Lung microvascular endothelial cell (primary cell): ENCODE measurements at regions not wholly inside any gene's neighbourhood (a gene's known extent, or its start where the extent isn't known, plus 50 kb on each side); places are given as distances from the start of the nearest gene placed in this dataset.
"Not testable (repeated sequence)": the region's sequence is repeated elsewhere in the genome, so short reads cannot be mapped to it uniquely, and the experiment has no call there.

Experiments
- DNase-seq, 2 donors: peaks; one replicate each; pipeline versions ENCODE4 v3.0.0 to v3.0.0-alpha.2; 2010; ENCODE audit warnings: low read depth in 2 of 2

GRCh38 chr3:24545887-24546286 is 51.2 kb upstream of the THRB start:
- DNase-seq, result no peak

- DNase-seq, result peak in 1 of 2 donors; percentile 10
Observed at GRCh38 chr3:24548278-24548677, 53.6 kb upstream of the THRB start.

- DNase-seq, result no peak
Observed at GRCh38 chr3:24550588-24550987, 55.9 kb upstream of the THRB start.

- no peak for DNase-seq
Observed at GRCh38 chr3:24551626-24552025, 57.0 kb upstream of the THRB start.

- no peak for DNase-seq
Observed at GRCh38 chr3:24562895-24563294, 68.2 kb upstream of the THRB start.

- DNase-seq, result no peak
Observed at GRCh38 chr3:24565053-24565452, 70.4 kb upstream of the THRB start.

GRCh38 chr3:24565656-24566055 is 71.0 kb upstream of the THRB start:
- DNase-seq, result no peak

- DNase-seq, result no peak
Observed at GRCh38 chr3:24566927-24567326, 72.3 kb upstream of the THRB start.

GRCh38 chr3:24572409-24572808 is 77.8 kb upstream of the THRB start:
- DNase-seq, result not testable (repeated sequence)

GRCh38 chr3:24573576-24573975 is 78.9 kb upstream of the THRB start:
- DNase-seq, result peak in 1 of 2 donors; percentile 8

- DNase-seq, result no peak
Observed at GRCh38 chr3:24578324-24578723, 83.7 kb upstream of the THRB start.

GRCh38 chr3:24578951-24579421 is 84.3 kb upstream of the THRB start:
- DNase-seq, result no peak

- DNase-seq, result peak; percentile 19 to 23
Observed at GRCh38 chr3:24582431-24583403, 88.1 kb upstream of the THRB start.

- no peak for DNase-seq
Observed at GRCh38 chr3:24586920-24587319, 92.3 kb upstream of the THRB start.

GRCh38 chr3:24588629-24589512 is 94.2 kb upstream of the THRB start:
- DNase-seq, result peak; percentile 71 to 86

- DNase-seq, result no peak
Observed at GRCh38 chr3:24589513-24589851, 94.8 kb upstream of the THRB start.

- no peak for DNase-seq
Observed at GRCh38 chr3:24589931-24590880, 95.6 kb upstream of the THRB start.

- no peak for DNase-seq
Observed at GRCh38 chr3:24591191-24591590, 96.5 kb upstream of the THRB start.

- no peak for DNase-seq
Observed at GRCh38 chr3:24591661-24592555, 97.3 kb upstream of the THRB start.

- DNase-seq, result no peak
Observed at GRCh38 chr3:24594161-24594560, 99.5 kb upstream of the THRB start.
